ENCODE measurements at regions not wholly inside any gene's neighbourhood (a gene's known extent, or its start where the extent isn't known, plus 50 kb on each side); places are given as distances from the start of the nearest gene placed in this dataset.

GRCh38 chr14:94682061-94682516, 69.9 kb downstream of the SERPINA3 start:
- TF ChIP-seq, protein P1, sequence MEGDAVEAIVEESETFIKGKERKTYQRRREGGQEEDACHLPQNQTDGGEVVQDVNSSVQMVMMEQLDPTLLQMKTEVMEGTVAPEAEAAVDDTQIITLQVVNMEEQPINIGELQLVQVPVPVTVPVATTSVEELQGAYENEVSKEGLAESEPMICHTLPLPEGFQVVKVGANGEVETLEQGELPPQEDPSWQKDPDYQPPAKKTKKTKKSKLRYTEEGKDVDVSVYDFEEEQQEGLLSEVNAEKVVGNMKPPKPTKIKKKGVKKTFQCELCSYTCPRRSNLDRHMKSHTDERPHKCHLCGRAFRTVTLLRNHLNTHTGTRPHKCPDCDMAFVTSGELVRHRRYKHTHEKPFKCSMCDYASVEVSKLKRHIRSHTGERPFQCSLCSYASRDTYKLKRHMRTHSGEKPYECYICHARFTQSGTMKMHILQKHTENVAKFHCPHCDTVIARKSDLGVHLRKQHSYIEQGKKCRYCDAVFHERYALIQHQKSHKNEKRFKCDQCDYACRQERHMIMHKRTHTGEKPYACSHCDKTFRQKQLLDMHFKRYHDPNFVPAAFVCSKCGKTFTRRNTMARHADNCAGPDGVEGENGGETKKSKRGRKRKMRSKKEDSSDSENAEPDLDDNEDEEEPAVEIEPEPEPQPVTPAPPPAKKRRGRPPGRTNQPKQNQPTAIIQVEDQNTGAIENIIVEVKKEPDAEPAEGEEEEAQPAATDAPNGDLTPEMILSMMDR (IDR thresholded peaks at IDR 0.05) = no peak
- TF ChIP-seq POLR2A (IDR thresholded peaks at IDR 0.05) = no peak
